ENCODE measurements at regions not wholly inside any gene's neighbourhood (a gene's known extent, or its start where the extent isn't known, plus 50 kb on each side); places are given as distances from the start of the nearest gene placed in this dataset.

GRCh38 chr13:61960981-61961380 lies 545.3 kb upstream of the PCDH20 start:
- Histone ChIP-seq H2AFZ (ENCODE audit: low read depth, low read length, poor library complexity, severe bottlenecking) (no peak overlapping the region), H3K27ac (ENCODE audit: low read depth, low read length) (no peak overlapping the region), H3K27me3 (ENCODE audit: insufficient read depth, low read length) (no peaks in the 10 kb centered on the region), H3K4me2 (ENCODE audit: low read length) (no peak overlapping the region), H3K4me3 (replicated peaks in 1 of 2; ENCODE audit: low read depth in 1 of 2, low read length in 2 of 2) (no peak overlapping the region), H3K4me1 (ENCODE audit: control insufficient read depth in 1 of 2, insufficient read depth in 2 of 2, low read length in 2 of 2) (no peaks in the 10 kb centered on the region), H3K36me3 (ENCODE audit: control insufficient read depth in 1 of 2, insufficient read depth in 2 of 2, low read length in 2 of 2) (no peaks in the 10 kb centered on the region; a peak in 1 of 4 replicates), H4K20me1 (ENCODE audit: insufficient read depth) (no peaks in the 10 kb centered on the region), H3K79me2 (ENCODE audit: insufficient read depth, low read length) (no peaks in the 10 kb centered on the region), H3K9ac (ENCODE audit: low read length) (no peak overlapping the region), H3K9me2 (ENCODE audit: insufficient read depth) (no peaks in the 10 kb centered on the region), H3K9me3 (ENCODE audit: control insufficient read depth in 1 of 2, insufficient read depth in 1 of 2, low read depth in 1 of 2, low read length in 2 of 2) (no peaks in the 10 kb centered on the region)
- BruUV-seq (replicated peaks), result no TSS peak
- RAD21 ChIA-PET (ENCODE audit: low non-redundant PET in 1 of 2, low total read pairs in 2 of 2, uncharacterized antibody in 2 of 2, unreplicated experiment in 2 of 2), result no interaction called here
- CTCF ChIA-PET, result no interaction called here
- no peak for TF ChIP-seq MAX (IDR thresholded peaks at IDR 0.05)
- TF ChIP-seq, protein P1, sequence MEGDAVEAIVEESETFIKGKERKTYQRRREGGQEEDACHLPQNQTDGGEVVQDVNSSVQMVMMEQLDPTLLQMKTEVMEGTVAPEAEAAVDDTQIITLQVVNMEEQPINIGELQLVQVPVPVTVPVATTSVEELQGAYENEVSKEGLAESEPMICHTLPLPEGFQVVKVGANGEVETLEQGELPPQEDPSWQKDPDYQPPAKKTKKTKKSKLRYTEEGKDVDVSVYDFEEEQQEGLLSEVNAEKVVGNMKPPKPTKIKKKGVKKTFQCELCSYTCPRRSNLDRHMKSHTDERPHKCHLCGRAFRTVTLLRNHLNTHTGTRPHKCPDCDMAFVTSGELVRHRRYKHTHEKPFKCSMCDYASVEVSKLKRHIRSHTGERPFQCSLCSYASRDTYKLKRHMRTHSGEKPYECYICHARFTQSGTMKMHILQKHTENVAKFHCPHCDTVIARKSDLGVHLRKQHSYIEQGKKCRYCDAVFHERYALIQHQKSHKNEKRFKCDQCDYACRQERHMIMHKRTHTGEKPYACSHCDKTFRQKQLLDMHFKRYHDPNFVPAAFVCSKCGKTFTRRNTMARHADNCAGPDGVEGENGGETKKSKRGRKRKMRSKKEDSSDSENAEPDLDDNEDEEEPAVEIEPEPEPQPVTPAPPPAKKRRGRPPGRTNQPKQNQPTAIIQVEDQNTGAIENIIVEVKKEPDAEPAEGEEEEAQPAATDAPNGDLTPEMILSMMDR (IDR thresholded peaks at IDR 0.05 in 2 of 3, conservative IDR thresholded peaks at IDR 0.05 in 1 of 3; ENCODE audit: borderline replicate concordance in 1 of 3, insufficient read depth in 1 of 3, low read depth in 2 of 3, low read length in 2 of 3), result no peak
- no peak for TF ChIP-seq CEBPB (IDR thresholded peaks at IDR 0.05; ENCODE audit: low read depth)
- no peak for TF ChIP-seq SIN3A (IDR thresholded peaks at IDR 0.05; ENCODE audit: low read depth)
- no peak for TF ChIP-seq POLR2AphosphoS5 (IDR thresholded peaks at IDR 0.05; ENCODE audit: low read depth, low read length)
- TF ChIP-seq TCF7L2 (IDR thresholded peaks at IDR 0.05; ENCODE audit: borderline replicate concordance, extremely low read depth, insufficient read depth, insufficient read length), result no peak
- no peak for TF ChIP-seq RAD21 (IDR thresholded peaks at IDR 0.05; ENCODE audit: low read depth)
- no peak for TF ChIP-seq POLR2A (IDR thresholded peaks at IDR 0.05; ENCODE audit: borderline replicate concordance, extremely low read depth, insufficient read depth, insufficient read length)
- TF ChIP-seq FOSL1 (IDR thresholded peaks at IDR 0.05; ENCODE audit: low read depth), result no peak
- TF ChIP-seq CBX3 (IDR thresholded peaks at IDR 0.05; ENCODE audit: low read depth), result no peak
- TF ChIP-seq EZH2phosphoT487 (IDR thresholded peaks at IDR 0.05; ENCODE audit: borderline replicate concordance), result no peak
- TF ChIP-seq EZH2 (IDR thresholded peaks at IDR 0.05), result no peak
- no peak for TF ChIP-seq ZFX (IDR thresholded peaks at IDR 0.05)
- TF ChIP-seq SRF (IDR thresholded peaks at IDR 0.05; ENCODE audit: low read depth), result no peak
- TF ChIP-seq EGR1 (IDR thresholded peaks at IDR 0.05; ENCODE audit: low read depth), result no peak
- DNase-seq (ENCODE audit: low read depth, low spot score) (no peak), ATAC-seq (no peak)
- intact Hi-C loops (cut with micrococcal nuclease), result no loop called here
- POLR2A ChIA-PET, result no interaction called here

All from HCT116 (cell line).